GM10248 (cell line): ENCODE measurements at regions not wholly inside any gene's neighbourhood (a gene's known extent, or its start where the extent isn't known, plus 50 kb on each side); places are given as distances from the start of the nearest gene placed in this dataset.

Source experiments
- CTCF ChIA-PET: fragments of 300-600 bp; sonication (Branson Sonifier 250); formaldehyde crosslinking; extraction: SDS; loops from one replicate; lab custom pipeline; 2021; ENCODE audit warnings: antibody characterized with exemption; lab: Yijun Ruan, JAX
- POLR2A ChIA-PET: fragments of 350-650 bp; sonication (Branson Sonifier 250); formaldehyde crosslinking; extraction: SDS; loops from one replicate; lab custom pipeline; 2020; ENCODE audit warnings: antibody characterized with exemption; lab: Yijun Ruan, JAX
- DNase-seq: peaks from one replicate; pipeline ENCODE4 v3.0.0; 2012; ENCODE audit errors: extremely low spot score
- CTCF ChIP-seq: IDR thresholded peaks from 2 replicates; pipeline ENCODE4 v1.5.1; 2012; ENCODE audit warnings: mild to moderate bottlenecking, low read depth; ENCODE audit errors: extremely low read depth, missing control alignments, control extremely low read depth

GRCh38 chr7:136130511-136131303 is 153.5 kb upstream of the MTPN start:
- TF ChIP-seq CTCF = no peak
- no peak for DNase-seq
- ChIA-PET POLR2A (no interaction called here), CTCF (interaction anchor here (1.3 to 2.0 kb wide), 2 partner anchors 15 to 16 kb away, joined by 6 to 12 read pairs; no protein-coding TSS in a partner anchor)

GRCh38 chr7:136128050-136128449 is 150.9 kb upstream of the MTPN start:
- DNase-seq = no peak
- CTCF ChIA-PET = no interaction called here
- TF ChIP-seq CTCF = no peak
- POLR2A ChIA-PET = no interaction called here

GRCh38 chr7:136123352-136123751 is 146.2 kb upstream of the MTPN start:
- DNase-seq = no peak
- no peak for TF ChIP-seq CTCF
- ChIA-PET POLR2A (no interaction called here), CTCF (interaction anchor here (0.8 to 5.1 kb wide), 4 partner anchors 8 to 22 kb away, joined by 3 to 38 read pairs (median 3); no protein-coding TSS in a partner anchor)

- no peak for DNase-seq
- TF ChIP-seq CTCF = no peak
- POLR2A ChIA-PET = no interaction called here
- CTCF ChIA-PET = interaction anchor here (1.1 to 1.4 kb wide), 2 partner anchors 12 to 19 kb away, joined by 3 read pairs; no protein-coding TSS in a partner anchor
Measured at GRCh38 chr7:136122026-136122425, 144.9 kb upstream of the MTPN start.

- TF ChIP-seq CTCF = no peak
- POLR2A ChIA-PET = no interaction called here
- CTCF ChIA-PET = no interaction called here
Measured at GRCh38 chr7:136117539-136117938, 140.4 kb upstream of the MTPN start.

GRCh38 chr7:136116186-136116585 is 139.0 kb upstream of the MTPN start:
- no peak for TF ChIP-seq CTCF
- ChIA-PET POLR2A (no interaction called here), CTCF (interaction anchor here (1.1 to 3.1 kb wide), 14 partner anchors 9 to 1475 kb away, joined by 3 to 38 read pairs (median 6); no protein-coding TSS in a partner anchor)
- no peak for DNase-seq

More at GRCh38 chr7:136117539-136117938, 140.4 kb upstream of the MTPN start:
- DNase-seq = no peak
